HL-60 (cell line): ENCODE measurements at regions not wholly inside any gene's neighbourhood (a gene's known extent, or its start where the extent isn't known, plus 50 kb on each side); places are given as distances from the start of the nearest gene placed in this dataset.

Experiments
- DNase-seq, 2 experiments: peaks; one replicate each; pipeline ENCODE4 v3.0.0-alpha.2; 2010 to 2020; ENCODE audit warnings: low read depth in 1 of 2, low spot score in 1 of 2
- H3K27ac ChIP-seq: fragments of 250-450 bp; sonication (Bioruptor Pico); replicated peaks from 2 replicates; pipeline ENCODE4 v1.5.1; 2020; ENCODE audit warnings: mild to moderate bottlenecking, moderate library complexity
- H3K27me3 ChIP-seq: fragments of 250-450 bp; sonication (Bioruptor Pico); 2 replicates; pipeline ENCODE4 v1.5.1; 2021; ENCODE audit warnings: mild to moderate bottlenecking, moderate library complexity; ENCODE audit not compliant: insufficient read depth, poor library complexity, severe bottlenecking
- H3K4me3 ChIP-seq: replicated peaks from 2 replicates; pipeline ENCODE4 v1.5.1; 2011; ENCODE audit warnings: mild to moderate bottlenecking, control low read depth, low read length; ENCODE audit not compliant: insufficient read depth
- GABPA ChIP-seq: IDR thresholded peaks from 2 replicates; pipeline ENCODE4 v1.6.1; 2012; ENCODE audit warnings: low read depth
- POLR2AphosphoS5 ChIP-seq: IDR thresholded peaks from 2 replicates; pipeline ENCODE4 v1.6.1; 2012; ENCODE audit warnings: low read depth
- SPI1 ChIP-seq: IDR thresholded peaks from 2 replicates; pipeline ENCODE4 v1.6.1; 2012; ENCODE audit warnings: low read depth, mild to moderate bottlenecking, borderline replicate concordance
- TF ChIP-seq, protein P1 (sequence below): IDR thresholded peaks from 2 replicates; pipeline ENCODE4 v1.6.1; 2012; ENCODE audit warnings: low read depth; ENCODE audit not compliant: insufficient replicate concordance
- TF ChIP-seq, protein P2 (sequence below): IDR thresholded peaks from one replicate; pipeline ENCODE4 v1.5.1; 2011; ENCODE audit warnings: low read length, control low read depth, inconsistent platforms; ENCODE audit not compliant: insufficient read depth

DNA sequence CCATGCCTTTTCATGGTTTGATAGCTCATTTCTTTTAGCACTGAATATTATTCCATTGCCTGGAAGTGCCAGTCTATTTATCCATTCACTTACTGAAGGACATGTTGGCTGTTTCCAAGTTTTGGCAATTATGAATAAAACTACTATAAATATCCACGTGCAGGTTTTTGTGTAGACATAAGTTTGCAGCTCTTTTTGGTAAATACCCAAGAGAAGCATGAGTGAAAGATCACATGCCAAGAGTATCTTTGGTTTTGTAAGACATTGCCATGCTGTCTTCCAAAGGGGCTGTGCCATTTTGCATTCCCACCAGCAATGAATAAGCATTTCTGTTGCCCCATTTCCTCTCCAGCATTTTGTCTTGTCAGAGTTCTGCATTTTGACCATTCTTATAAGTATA lies 120.9 kb downstream of the MANEA start:
- Histone ChIP-seq H3K4me3 (no peak overlapping the region), H3K27ac (no peak overlapping the region), H3K27me3 (no peaks in the 10 kb centered on the region)
- TF ChIP-seq, protein P1, sequence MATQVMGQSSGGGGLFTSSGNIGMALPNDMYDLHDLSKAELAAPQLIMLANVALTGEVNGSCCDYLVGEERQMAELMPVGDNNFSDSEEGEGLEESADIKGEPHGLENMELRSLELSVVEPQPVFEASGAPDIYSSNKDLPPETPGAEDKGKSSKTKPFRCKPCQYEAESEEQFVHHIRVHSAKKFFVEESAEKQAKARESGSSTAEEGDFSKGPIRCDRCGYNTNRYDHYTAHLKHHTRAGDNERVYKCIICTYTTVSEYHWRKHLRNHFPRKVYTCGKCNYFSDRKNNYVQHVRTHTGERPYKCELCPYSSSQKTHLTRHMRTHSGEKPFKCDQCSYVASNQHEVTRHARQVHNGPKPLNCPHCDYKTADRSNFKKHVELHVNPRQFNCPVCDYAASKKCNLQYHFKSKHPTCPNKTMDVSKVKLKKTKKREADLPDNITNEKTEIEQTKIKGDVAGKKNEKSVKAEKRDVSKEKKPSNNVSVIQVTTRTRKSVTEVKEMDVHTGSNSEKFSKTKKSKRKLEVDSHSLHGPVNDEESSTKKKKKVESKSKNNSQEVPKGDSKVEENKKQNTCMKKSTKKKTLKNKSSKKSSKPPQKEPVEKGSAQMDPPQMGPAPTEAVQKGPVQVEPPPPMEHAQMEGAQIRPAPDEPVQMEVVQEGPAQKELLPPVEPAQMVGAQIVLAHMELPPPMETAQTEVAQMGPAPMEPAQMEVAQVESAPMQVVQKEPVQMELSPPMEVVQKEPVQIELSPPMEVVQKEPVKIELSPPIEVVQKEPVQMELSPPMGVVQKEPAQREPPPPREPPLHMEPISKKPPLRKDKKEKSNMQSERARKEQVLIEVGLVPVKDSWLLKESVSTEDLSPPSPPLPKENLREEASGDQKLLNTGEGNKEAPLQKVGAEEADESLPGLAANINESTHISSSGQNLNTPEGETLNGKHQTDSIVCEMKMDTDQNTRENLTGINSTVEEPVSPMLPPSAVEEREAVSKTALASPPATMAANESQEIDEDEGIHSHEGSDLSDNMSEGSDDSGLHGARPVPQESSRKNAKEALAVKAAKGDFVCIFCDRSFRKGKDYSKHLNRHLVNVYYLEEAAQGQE = no peak
- TF ChIP-seq GABPA (no peak), POLR2AphosphoS5 (no peak), SPI1 (no peak)
- TF ChIP-seq, protein P2, sequence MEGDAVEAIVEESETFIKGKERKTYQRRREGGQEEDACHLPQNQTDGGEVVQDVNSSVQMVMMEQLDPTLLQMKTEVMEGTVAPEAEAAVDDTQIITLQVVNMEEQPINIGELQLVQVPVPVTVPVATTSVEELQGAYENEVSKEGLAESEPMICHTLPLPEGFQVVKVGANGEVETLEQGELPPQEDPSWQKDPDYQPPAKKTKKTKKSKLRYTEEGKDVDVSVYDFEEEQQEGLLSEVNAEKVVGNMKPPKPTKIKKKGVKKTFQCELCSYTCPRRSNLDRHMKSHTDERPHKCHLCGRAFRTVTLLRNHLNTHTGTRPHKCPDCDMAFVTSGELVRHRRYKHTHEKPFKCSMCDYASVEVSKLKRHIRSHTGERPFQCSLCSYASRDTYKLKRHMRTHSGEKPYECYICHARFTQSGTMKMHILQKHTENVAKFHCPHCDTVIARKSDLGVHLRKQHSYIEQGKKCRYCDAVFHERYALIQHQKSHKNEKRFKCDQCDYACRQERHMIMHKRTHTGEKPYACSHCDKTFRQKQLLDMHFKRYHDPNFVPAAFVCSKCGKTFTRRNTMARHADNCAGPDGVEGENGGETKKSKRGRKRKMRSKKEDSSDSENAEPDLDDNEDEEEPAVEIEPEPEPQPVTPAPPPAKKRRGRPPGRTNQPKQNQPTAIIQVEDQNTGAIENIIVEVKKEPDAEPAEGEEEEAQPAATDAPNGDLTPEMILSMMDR = no peak
- no peak for DNase-seq

DNA sequence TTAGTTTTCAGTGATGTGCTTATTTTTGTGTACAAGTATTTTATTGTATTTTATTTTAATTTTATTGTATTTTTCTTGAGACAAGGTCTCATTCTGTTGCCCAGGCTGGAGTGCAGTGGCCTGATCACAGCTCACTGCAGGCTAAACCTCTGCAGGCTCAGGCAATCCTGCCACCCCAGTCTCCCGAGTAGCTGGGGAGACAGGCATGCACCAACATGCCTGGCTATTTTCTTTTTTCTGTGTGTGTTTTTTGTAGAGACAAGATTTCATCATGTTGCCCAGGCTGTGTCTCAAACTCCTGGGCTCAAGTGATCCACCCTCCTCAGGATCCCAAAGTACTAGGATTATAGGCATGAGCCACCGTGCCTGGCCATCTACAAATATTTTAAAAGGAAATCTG lies 146.3 kb downstream of the MANEA start:
- DNase-seq = no peak
- TF ChIP-seq, protein P2 = no peak
- TF ChIP-seq, protein P1 = no peak
- no peak for TF ChIP-seq GABPA
- no peak for TF ChIP-seq POLR2AphosphoS5
- no peak for TF ChIP-seq SPI1
- H3K27ac ChIP-seq = no peak overlapping the region
- H3K4me3 ChIP-seq = no peak overlapping the region
- H3K27me3 ChIP-seq = no peaks in the 10 kb centered on the region

DNA sequence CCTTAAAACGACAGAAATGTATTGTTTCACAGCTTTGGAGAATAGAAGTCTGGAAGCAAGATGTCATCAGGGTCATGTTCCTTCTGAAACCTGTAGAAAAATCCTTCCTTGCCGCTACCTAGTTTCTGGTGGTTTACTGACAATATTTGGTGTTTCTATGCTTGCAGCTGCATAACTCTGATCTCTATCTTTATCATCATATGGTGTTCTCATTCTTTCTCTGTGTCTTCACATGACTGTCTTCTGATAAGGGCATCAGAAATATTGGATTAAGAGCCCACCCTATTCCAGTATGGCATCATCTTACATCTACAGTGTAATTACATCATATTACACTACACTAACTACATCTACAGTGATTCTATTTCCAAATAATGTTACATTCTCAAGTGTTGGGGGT lies 148.0 kb downstream of the MANEA start:
- no peak for TF ChIP-seq POLR2AphosphoS5
- TF ChIP-seq, protein P2 = no peak
- TF ChIP-seq, protein P1 = no peak
- no peak for TF ChIP-seq GABPA
- no peak for TF ChIP-seq SPI1
- H3K27me3 ChIP-seq = no peaks in the 10 kb centered on the region
- no peak for DNase-seq
- H3K4me3 ChIP-seq = no peak overlapping the region
- H3K27ac ChIP-seq = no peak overlapping the region
